ENCODE measurements at regions not wholly inside any gene's neighbourhood (a gene's known extent, or its start where the extent isn't known, plus 50 kb on each side); places are given as distances from the start of the nearest gene placed in this dataset.

DNA sequence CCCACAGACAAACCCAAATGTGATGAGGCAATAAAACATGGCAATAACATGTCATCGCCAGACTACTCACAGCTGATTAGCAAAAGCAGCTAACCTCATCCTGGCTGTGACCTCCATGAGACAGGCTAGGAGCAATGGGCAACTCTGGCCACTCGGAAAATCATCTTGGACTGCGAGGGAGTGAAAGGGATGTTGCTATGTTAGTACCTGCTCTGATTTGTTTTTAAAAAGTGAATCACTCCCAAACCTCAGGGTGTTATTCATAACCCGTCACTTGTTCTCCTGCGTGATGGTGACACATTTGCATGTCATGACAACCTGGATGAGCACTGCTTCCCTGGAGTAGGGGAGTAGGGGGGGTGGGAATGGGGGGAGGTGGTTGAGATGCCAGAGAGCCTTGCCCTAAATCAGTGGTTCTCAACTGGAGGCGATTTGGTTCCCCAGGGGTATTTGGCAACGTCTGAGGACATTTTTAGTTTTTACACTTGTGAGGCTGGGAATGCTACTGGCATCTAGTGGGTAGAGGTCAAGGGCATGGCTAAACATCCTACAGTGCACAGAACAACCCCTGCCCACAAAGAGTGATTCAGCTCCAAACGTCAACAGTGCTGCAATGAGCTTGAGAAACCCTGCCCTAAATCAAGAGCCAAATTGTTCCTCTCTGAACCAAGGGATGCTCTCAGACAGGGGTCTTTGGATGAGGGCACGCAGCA is 241.7 kb downstream of the SOX9 start:
- TF ChIP-seq CTCF (IDR thresholded peaks at IDR 0.05; ENCODE audit: insufficient read depth, missing control alignments), result no peak
- FAIRE-seq, result no peak

DNA sequence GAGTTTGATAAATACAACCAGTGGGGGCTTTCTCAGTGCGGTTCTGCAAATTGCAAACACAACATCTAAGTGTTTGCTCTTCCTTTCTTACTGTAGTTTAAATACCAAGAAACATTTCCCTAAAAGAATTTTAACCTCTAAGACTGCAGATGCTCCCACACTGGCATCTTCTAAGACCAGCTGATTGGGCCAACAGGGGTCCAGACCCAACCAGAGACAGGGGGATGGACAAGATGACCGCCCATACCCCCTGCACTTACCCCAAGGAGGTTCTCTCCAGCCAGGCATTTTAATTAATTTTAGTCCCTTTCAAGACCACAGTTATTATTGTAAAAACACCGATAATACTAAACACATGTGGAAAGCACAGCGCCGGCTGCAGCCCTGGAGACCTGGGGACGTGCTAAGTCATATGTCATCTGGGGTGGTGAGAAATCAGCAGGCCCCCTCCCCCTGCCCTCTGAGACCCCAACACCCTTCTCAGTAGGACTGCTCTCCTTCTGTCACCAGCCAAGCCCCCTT is 242.3 kb downstream of the SOX9 start:
- no peak for TF ChIP-seq CTCF (IDR thresholded peaks at IDR 0.05; ENCODE audit: insufficient read depth, missing control alignments)
- no peak for FAIRE-seq
- no peak for DNase-seq (ENCODE audit: insufficient read length, low spot score)

More for the DNA sequence above, 241.7 kb downstream of the SOX9 start:
- no peak for DNase-seq (ENCODE audit: insufficient read length, low spot score)

DNA sequence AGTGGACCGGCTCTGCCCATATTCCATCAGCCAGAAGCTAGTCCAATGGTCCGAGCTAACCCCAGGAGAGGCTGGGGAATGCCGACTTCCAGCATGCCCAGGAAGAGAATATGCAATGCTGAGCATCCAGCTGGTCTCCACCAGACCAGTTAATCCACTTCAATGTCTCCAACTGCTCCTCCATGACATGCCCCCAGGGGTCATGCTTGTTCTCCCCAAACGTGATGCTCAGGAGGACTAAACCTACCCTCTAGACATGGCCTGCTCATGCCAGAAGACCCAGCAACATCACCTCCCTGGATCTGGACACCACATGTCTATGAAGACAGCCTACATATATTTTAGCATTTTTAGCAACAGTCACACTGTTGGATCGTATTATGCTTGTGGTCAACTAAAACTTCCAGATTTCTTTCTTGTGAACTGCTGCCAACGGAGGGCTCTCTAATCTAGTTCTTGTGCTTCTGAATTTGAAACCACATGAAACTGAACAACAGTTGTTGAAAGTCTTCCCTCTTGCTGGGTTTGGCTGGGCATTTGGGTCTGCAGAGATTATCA is 245.1 kb downstream of the SOX9 start:
- DNase-seq (ENCODE audit: insufficient read length, low spot score), result no peak
- FAIRE-seq, result no peak
- no peak for TF ChIP-seq CTCF (IDR thresholded peaks at IDR 0.05; ENCODE audit: insufficient read depth, missing control alignments)

- TF ChIP-seq CTCF (IDR thresholded peaks at IDR 0.05; ENCODE audit: insufficient read depth, missing control alignments), result no peak
- DNase-seq (ENCODE audit: insufficient read length, low spot score) (no peak), FAIRE-seq (no peak)
Measured at GRCh38 chr17:72366626-72367025, 245.8 kb downstream of the SOX9 start.

DNA sequence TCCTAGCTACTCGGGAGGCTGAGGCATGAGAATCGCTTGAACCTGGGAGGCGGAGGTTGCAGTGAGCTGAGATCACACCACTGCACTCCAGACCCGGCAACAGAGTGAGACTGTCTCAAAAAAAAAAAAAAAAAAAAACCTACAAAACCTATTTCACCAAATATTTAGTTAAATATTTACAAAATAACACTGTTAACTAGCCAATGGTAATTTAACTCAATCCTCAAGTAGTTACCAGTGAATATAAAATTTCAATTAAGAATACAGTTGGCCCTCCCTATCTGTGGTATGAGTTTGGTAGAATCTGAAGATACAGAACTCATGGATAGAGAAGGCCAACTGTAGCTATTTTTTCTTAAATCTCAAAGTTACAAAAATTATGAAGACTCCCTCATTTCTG is 247.4 kb downstream of the SOX9 start:
- FAIRE-seq (no peak), DNase-seq (ENCODE audit: insufficient read length, low spot score) (no peak)
- no peak for TF ChIP-seq CTCF (IDR thresholded peaks at IDR 0.05; ENCODE audit: insufficient read depth, missing control alignments)

DNA sequence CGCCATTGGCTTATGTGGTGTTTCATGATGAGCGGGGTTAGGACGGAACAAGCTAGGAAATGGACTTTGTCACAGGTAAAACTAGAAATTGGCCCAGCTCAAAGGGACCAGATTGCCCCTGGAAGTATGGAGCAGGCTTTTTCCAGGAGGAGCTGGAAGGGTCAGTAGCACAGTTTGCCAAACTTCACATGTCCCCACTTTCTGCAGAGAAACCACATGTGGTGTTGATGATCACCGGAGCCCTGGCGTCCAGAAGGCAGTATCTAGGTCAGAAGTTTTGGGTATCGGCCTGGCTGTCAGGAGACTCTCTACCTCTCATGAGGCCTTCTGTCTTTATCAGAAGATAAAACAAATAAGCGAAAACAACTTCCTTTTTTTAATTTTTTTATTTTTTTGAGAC is 248.5 kb downstream of the SOX9 start:
- DNase-seq (ENCODE audit: insufficient read length, low spot score), result no peak
- TF ChIP-seq CTCF (IDR thresholded peaks at IDR 0.05; ENCODE audit: insufficient read depth, missing control alignments), result no peak
- no peak for FAIRE-seq

- no peak for TF ChIP-seq CTCF (IDR thresholded peaks at IDR 0.05; ENCODE audit: insufficient read depth, missing control alignments)
- DNase-seq (ENCODE audit: insufficient read length, low spot score), result no peak
- no peak for FAIRE-seq
Measured at GRCh38 chr17:72370819-72371218, 250.0 kb downstream of the SOX9 start.
